Spleen (tissue), 11 donors: ENCODE measurements at regions not wholly inside any gene's neighbourhood (a gene's known extent, or its start where the extent isn't known, plus 50 kb on each side); places are given as distances from the start of the nearest gene placed in this dataset.
"Not testable (repeated sequence)": the region's sequence is repeated elsewhere in the genome, so short reads cannot be mapped to it uniquely, and the experiment has no call there.

ENCODE experiments used
- DNase-seq: peaks from one replicate; pipeline ENCODE4 v3.0.0-alpha.2; 2020
- H3K27ac ChIP-seq, 8 donors: fragments of 200-600 bp; sonication (generic) in 7 of 8; 1 replicate in 4 of 8; 2 replicates in 4 of 8; pipeline versions ENCODE4 v1.5.0 to v1.8.0; 2016 to 2021; ENCODE audit warnings: inconsistent platforms in 4 of 8, mild to moderate bottlenecking in 4 of 8, moderate library complexity in 1 of 8
- H3K27me3 ChIP-seq, 7 donors: fragments of 200-600 bp; sonication (generic) in 6 of 7; replicated peaks in 1 of 7; 1 replicate in 4 of 7; 2 replicates in 3 of 7; pipeline versions ENCODE4 v1.5.0 to v1.8.0; 2016 to 2021; ENCODE audit warnings: inconsistent platforms in 3 of 7, mild to moderate bottlenecking in 1 of 7
- H3K36me3 ChIP-seq, 6 donors: fragments of 200-600 bp; sonication (generic) in 5 of 6; 1 replicate in 4 of 6; 2 replicates in 2 of 6; pipeline versions ENCODE4 v1.5.0 to v1.8.0; 2016 to 2021; ENCODE audit warnings: inconsistent platforms in 2 of 6
- H3K4me1 ChIP-seq, 6 donors: fragments of 200-600 bp; sonication (generic) in 5 of 6; 1 replicate in 3 of 6; 2 replicates in 3 of 6; pipeline versions ENCODE4 v1.5.0 to v1.8.0; 2016 to 2021; ENCODE audit warnings: inconsistent platforms in 3 of 6
- H3K4me3 ChIP-seq, 8 donors: fragments of 200-600 bp; sonication (generic) in 7 of 8; 1 replicate in 4 of 8; 2 replicates in 4 of 8; pipeline versions ENCODE4 v1.5.0 to v1.8.0; 2016 to 2021; ENCODE audit warnings: inconsistent platforms in 4 of 8, mild to moderate bottlenecking in 4 of 8, moderate library complexity in 2 of 8
- H3K9me3 ChIP-seq, 8 donors: fragments of 200-600 bp; sonication (generic) in 7 of 8; 1 replicate in 4 of 8; 2 replicates in 4 of 8; pipeline versions ENCODE4 v1.5.0 to v1.8.0; 2016 to 2021; ENCODE audit warnings: inconsistent platforms in 4 of 8
- CTCF ChIP-seq, 11 experiments: fragments of 200-600 bp in 7 of 11; fragments of 450-650 bp in 4 of 11; sonication (generic) in 4 of 11; IDR thresholded peaks in 8 of 11; conservative IDR thresholded peaks in 3 of 11; 1 replicate in 7 of 11; 2 replicates in 4 of 11; pipeline versions ENCODE4 v1.4.0 to v1.8.0; 2016 to 2021; ENCODE audit warnings: antibody characterized with exemption in 11 of 11, inconsistent platforms in 4 of 11, mild to moderate bottlenecking in 1 of 11
- POLR2A ChIP-seq, 3 donors: fragments of 450-650 bp; IDR thresholded peaks; one replicate each; pipeline ENCODE4 v1.5.1; 2017; ENCODE audit warnings: antibody characterized with exemption in 3 of 3, mild to moderate bottlenecking in 1 of 3
- POLR2AphosphoS5 ChIP-seq, 3 donors: sonication (generic); formaldehyde crosslinking; IDR thresholded peaks; one replicate each; pipeline ENCODE4 v1.5.1; 2017; ENCODE audit warnings: antibody characterized with exemption in 3 of 3
- WGBS, 5 donors: extraction: QIAGEN DNeasy Blood & Tissue Kit in 3 of 5; methylation state at CpG; one replicate each; pipeline versions ENCODE4 v1.1.5 to v1.1.7; 2013 to 2018; 5-methylcytosine and 5-hydroxymethylcytosine counted together
- intact Hi-C: fragments of 100-400 bp; cut with DNase I; formaldehyde crosslinking; loops from one replicate; pipeline ENCODE4 v1.15.0; 2023; ENCODE audit warnings: low total_unique reads
- donor health status: healthy with polysubstance abuse.
- donor health status: DM: no; HTN: no; CAD: no; lungs with moderate emphysema.
- donor health status: DM: no; HTN: no; CAD: no.
- donor health status: Bipolar disorder and iron deficiency.
- donor health status: healthy.
- donor health status: DM: no; HTN: no; CAD: no.
- donor health status: DM: yes; HTN: yes; CAD: no.

- no peak overlapping the region for H3K27ac ChIP-seq
- no peaks in the 10 kb centered on the region for H3K4me1 ChIP-seq
- no peaks in the 10 kb centered on the region for H3K27me3 ChIP-seq
- no peak for DNase-seq
- H3K36me3 ChIP-seq: no peaks in the 10 kb centered on the region
- intact Hi-C loops: no loop called here
- H3K9me3 ChIP-seq: peaks cover 0 to 4% (median 0%) of the 10 kb centered on the region in 8 donors
- TF ChIP-seq POLR2AphosphoS5 (IDR thresholded peaks at IDR 0.05) (no peak), CTCF (IDR thresholded peaks at IDR 0.05 in 8 of 11, conservative IDR thresholded peaks at IDR 0.05 in 3 of 11) (no peak), POLR2A (IDR thresholded peaks at IDR 0.05) (no peak)
- no peak overlapping the region for H3K4me3 ChIP-seq
Observed at GRCh38 chr7:84855758-84856157, 331.1 kb downstream of the SEMA3D start.

GRCh38 chr7:84848974-84849372 lies 337.9 kb downstream of the SEMA3D start:
- H3K4me3 ChIP-seq, DNase-seq, H3K36me3 ChIP-seq, H3K27ac ChIP-seq, H3K9me3 ChIP-seq, intact Hi-C loops, H3K27me3 ChIP-seq, H3K4me1 ChIP-seq: not testable (repeated sequence)

- no peaks in the 10 kb centered on the region for H3K27me3 ChIP-seq
- TF ChIP-seq POLR2A (IDR thresholded peaks at IDR 0.05): no peak
- TF ChIP-seq POLR2AphosphoS5 (IDR thresholded peaks at IDR 0.05): no peak
- TF ChIP-seq CTCF (IDR thresholded peaks at IDR 0.05 in 8 of 11, conservative IDR thresholded peaks at IDR 0.05 in 3 of 11): no peak
- DNase-seq: no peak
- H3K4me3 ChIP-seq: no peak overlapping the region
- no peak overlapping the region for H3K27ac ChIP-seq
- no peaks in the 10 kb centered on the region for H3K36me3 ChIP-seq
- intact Hi-C loops: no loop called here
- H3K4me1 ChIP-seq: no peaks in the 10 kb centered on the region
- H3K9me3 ChIP-seq: no peaks in the 10 kb centered on the region
Observed at GRCh38 chr7:84848219-84848973, 338.5 kb downstream of the SEMA3D start.

GRCh38 chr7:84847790-84848189 lies 339.1 kb downstream of the SEMA3D start:
- DNase-seq: no peak
- H3K4me3 ChIP-seq: no peak overlapping the region
- intact Hi-C loops: no loop called here
- no peak overlapping the region for H3K27ac ChIP-seq
- no peak for TF ChIP-seq POLR2AphosphoS5 (IDR thresholded peaks at IDR 0.05)
- no peak for TF ChIP-seq CTCF (IDR thresholded peaks at IDR 0.05 in 8 of 11, conservative IDR thresholded peaks at IDR 0.05 in 3 of 11)
- TF ChIP-seq POLR2A (IDR thresholded peaks at IDR 0.05): no peak
- 53 to 73% (median 57%) methylated on average over 3 of the region's 3 CpGs for WGBS, 5 donors
- H3K27me3 ChIP-seq: no peaks in the 10 kb centered on the region
- H3K9me3 ChIP-seq: no peaks in the 10 kb centered on the region
- H3K36me3 ChIP-seq: no peaks in the 10 kb centered on the region
- H3K4me1 ChIP-seq: no peaks in the 10 kb centered on the region

GRCh38 chr7:84847038-84847437 lies 339.8 kb downstream of the SEMA3D start:
- Histone ChIP-seq H3K4me3 (no peak overlapping the region), H3K36me3 (no peaks in the 10 kb centered on the region), H3K9me3 (no peaks in the 10 kb centered on the region), H3K27me3 (no peaks in the 10 kb centered on the region), H3K27ac (no peak overlapping the region), H3K4me1 (no peaks in the 10 kb centered on the region)
- intact Hi-C loops: no loop called here
- WGBS, 5 donors: 49 to 69% (median 54%) methylated on average over 1 of the region's 1 CpG
- TF ChIP-seq POLR2AphosphoS5 (IDR thresholded peaks at IDR 0.05) (no peak), POLR2A (IDR thresholded peaks at IDR 0.05) (no peak), CTCF (IDR thresholded peaks at IDR 0.05 in 8 of 11, conservative IDR thresholded peaks at IDR 0.05 in 3 of 11) (no peak)
- no peak for DNase-seq
